ENCODE measurements at regions not wholly inside any gene's neighbourhood (a gene's known extent, or its start where the extent isn't known, plus 50 kb on each side); places are given as distances from the start of the nearest gene placed in this dataset.

- TF ChIP-seq CTCF (conservative IDR thresholded peaks at IDR 0.05 in 1 of 2, IDR thresholded peaks at IDR 0.05 in 1 of 2; ENCODE audit: low read depth in 1 of 2, low read length in 2 of 2) (no peak), EZH2 (IDR thresholded peaks at IDR 0.05; ENCODE audit: low read length, missing control alignments) (no peak)
Observed at GRCh38 chr10:118950190-118950680, 79.3 kb upstream of the NANOS1 start.

All from fibroblast of lung (primary cell).